HS-27A (cell line): ENCODE measurements at regions not wholly inside any gene's neighbourhood (a gene's known extent, or its start where the extent isn't known, plus 50 kb on each side); places are given as distances from the start of the nearest gene placed in this dataset.

Experiments
- DNase-seq: peaks from one replicate; pipeline ENCODE4 v3.0.0-alpha.2; 2012; ENCODE audit warnings: low read depth, missing footprints

DNA sequence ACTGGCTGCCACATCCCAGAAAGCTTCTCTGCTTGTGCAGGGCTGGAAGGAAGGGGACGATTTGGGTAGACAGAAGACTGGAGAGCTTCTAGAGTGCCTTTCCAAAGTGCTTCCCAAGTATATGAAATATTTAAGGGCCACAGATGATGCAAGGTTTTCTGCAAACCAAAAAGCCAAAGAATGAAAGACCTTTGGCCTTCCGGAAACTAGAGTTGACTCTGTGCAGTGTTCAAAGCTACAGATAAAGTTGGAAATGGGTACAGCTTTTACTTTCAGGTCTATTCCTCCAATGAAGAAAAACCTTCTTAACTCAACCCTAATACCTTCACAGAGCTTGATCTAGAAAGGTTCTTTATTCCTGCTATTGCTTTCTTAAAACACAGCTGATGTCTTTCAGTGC lies 253.0 kb upstream of the KLHL29 start:
- no peak for DNase-seq

- no peak for DNase-seq
Measured at GRCh38 chr2:23132823-23133595, 252.0 kb upstream of the KLHL29 start.

GRCh38 chr2:23134726-23135125 lies 250.3 kb upstream of the KLHL29 start:
- no peak for DNase-seq

DNA sequence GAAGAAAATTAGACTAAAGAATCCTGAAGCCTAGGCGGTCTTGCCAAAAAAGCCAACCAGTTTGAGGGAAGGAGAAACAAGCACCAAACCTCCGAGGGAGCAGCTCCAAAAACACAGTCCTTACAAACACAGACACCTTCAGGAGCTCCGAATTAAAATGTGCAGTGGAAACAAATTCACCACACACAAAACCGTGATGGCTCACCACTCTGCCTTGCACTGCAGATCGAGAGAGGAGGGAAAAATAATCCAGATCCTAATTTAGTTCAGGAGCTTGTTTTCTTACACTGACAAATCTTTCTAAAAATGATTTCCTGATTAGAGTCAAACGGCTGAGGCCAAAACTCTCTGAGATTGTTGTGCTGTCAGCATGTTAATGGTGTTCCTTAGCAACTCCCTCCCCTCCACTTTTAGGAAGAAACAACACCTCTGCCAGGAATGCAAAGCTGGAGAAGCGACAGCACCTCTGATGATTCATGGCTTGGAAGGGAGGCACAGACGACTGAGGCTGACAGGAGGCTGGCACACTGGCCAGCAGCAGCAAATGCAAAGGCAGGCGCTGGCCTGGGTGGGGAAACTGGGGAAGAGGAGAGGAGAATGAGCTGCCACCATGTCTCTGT lies 249.4 kb upstream of the KLHL29 start:
- no peak for DNase-seq

DNA sequence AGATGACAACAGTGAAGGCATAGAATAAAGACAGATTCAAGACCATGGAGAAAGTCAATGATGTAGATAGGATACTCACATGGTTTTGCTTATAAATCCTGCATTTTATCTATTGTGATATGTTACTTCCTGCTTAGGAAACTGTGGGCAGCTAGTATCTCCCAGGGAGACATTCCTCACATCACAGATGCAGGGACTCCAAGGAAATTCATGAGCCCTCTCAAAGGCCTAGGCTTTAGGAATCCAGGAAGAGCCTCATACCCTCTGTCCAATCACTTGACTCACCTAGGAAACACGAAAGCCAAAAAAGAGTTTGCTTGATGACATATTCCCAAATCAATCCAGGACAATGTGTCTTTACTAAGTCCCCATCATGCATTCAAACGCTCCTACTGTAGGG lies 247.8 kb upstream of the KLHL29 start:
- no peak for DNase-seq

GRCh38 chr2:23138701-23139100 lies 246.3 kb upstream of the KLHL29 start:
- DNase-seq = no peak

DNA sequence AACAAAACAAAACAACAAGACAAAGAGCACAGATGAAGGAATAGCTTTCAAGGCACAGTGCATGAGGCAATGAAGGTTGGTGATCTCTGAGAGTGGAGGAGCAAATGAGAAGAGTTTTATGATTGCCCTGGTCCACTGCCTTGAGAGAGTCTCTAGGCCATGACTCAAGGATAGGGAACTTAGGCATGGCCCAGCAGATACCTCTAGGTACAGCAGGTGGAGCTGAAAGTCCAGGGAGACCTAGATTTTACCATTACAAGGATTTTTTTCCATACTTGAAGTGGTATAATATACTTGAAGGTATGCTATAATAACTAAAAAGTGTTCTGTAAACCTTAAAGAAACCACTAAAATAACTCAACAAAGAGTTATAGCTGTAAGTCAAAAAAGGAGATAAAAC lies 239.5 kb upstream of the KLHL29 start:
- DNase-seq = no peak

- DNase-seq = no peak
Measured at GRCh38 chr2:23146011-23146410, 239.0 kb upstream of the KLHL29 start.

DNA sequence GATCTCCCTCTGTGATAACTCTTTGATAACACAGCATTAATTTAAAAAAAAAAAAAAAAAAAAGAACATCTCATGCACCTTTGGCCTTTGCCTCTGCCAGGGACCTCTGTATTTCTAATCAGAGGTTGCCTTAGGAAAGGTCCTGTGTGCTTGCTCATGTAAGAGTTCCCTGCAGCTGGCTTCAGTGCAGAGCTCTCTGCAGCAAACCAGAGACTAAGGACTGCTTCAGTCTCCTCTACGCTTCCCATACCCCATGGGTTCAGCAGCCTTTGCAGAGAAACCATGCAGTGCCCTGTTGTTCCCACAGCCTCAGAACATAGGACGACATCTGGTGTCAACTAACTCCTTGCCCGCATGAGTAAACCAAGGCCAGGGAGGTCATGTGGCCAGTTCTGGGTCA lies 236.6 kb upstream of the KLHL29 start:
- DNase-seq = no peak

GRCh38 chr2:23149777-23150176 lies 235.2 kb upstream of the KLHL29 start:
- DNase-seq = no peak

GRCh38 chr2:23153484-23153883 lies 231.5 kb upstream of the KLHL29 start:
- DNase-seq = no peak

GRCh38 chr2:23155022-23155421 lies 230.0 kb upstream of the KLHL29 start:
- no peak for DNase-seq

DNA sequence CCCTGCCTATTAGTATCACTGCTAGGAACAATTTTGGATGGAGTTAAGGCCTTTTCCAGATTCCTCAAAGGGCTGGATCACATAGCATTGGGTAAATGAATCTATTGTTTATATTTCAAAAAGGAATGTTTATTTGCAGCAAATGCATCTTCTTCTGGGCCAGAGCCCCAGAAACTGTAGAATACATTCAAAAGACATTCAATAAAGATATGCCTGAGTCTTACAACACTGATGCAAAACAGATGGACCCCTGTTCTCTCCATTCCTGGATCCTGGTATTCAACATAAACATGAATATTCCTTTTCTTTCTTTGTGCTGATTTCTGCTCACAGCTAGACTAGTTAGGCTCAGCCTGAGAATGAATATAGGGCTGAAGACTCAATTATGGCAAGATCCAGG lies 227.2 kb upstream of the KLHL29 start:
- no peak for DNase-seq

- DNase-seq = no peak
Measured at GRCh38 chr2:23158306-23158705, 226.7 kb upstream of the KLHL29 start.

DNA sequence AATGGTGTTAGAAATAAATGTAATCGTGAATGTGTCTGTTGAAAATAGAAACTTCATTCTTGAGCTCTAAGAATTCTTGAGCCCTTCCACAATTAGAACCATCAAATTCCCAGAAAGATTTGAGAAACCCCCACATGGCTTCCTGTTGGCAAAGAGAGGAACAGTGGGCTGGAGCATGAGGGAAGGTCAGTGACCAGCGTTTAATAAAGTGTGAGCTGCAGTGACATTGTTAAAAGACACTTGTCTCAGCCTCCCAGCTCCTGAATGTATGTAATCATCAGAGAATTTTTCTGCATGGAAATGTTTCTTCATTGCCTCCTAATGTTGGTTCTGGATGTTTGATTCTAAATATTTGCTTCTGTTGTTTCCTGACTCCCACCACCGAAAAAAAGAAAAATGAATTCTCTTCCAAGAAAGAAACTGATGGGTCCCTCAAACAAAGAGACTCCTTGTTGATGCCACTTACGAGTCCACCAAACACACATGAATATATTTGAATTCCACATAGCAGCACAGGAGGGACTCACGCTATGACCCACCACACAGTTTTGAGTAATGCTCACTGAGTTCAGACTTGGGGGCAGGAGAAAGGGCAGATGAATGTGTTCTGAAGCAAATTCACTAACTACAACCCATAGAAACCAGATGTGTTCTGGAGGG lies 225.1 kb upstream of the KLHL29 start:
- no peak for DNase-seq

DNA sequence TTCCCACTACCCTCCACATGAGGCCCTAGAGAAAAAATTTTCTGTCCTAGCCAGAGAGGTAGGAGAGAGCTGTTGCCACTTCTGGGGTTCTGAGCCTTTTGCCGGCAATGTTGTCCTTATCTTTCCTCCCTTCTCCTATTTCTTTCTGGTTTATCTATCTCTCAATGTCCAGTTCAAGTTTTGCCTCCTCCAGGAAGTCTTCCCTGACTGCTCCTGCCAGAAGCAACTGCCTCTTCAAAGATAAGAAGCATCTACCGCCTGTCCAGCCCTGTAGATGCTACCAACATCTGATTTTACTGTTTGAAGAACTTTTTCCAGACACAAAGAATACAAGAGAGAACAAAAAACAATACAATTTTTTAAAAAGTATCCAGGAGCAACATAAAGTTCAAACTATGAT lies 220.8 kb upstream of the KLHL29 start:
- DNase-seq = no peak

DNA sequence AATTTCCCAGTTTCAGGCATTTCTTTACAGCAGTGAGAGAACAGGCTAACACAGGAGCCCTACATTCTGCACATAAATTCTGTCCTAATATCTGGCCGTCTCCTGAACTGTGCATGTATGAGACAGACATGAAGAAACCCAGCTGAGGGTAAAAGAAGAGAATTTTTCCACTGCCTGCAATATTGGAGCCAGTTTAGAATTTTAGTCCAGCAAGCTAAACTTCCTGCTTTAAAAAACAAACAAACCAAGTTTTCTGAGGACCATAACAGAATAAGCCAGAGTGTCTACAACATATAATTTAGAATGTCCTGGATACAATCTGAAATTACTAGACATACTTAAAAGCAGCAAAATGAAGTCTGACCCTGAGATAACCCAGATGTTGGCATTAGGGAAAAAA lies 215.1 kb upstream of the KLHL29 start:
- DNase-seq = no peak

- DNase-seq = no peak
Measured at GRCh38 chr2:23171108-23171507, 213.9 kb upstream of the KLHL29 start.

DNA sequence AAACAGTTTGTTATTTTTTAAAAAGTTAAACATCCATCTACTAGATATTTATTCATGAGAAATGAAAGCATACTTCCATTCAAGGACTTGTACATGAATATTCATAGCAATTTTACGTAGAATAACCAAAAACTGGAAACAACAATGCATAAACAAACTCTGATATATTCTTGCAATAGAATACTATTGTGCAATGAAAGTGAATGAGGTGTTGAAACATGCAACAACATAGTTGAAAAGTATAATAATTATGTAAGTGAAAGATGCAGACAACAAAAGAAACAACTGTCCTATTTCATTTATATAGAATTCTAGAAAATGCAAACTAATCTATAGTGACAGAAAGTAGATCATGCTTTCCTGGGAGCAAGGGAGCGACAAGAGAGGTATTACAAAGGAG lies 206.6 kb upstream of the KLHL29 start:
- no peak for DNase-seq

DNA sequence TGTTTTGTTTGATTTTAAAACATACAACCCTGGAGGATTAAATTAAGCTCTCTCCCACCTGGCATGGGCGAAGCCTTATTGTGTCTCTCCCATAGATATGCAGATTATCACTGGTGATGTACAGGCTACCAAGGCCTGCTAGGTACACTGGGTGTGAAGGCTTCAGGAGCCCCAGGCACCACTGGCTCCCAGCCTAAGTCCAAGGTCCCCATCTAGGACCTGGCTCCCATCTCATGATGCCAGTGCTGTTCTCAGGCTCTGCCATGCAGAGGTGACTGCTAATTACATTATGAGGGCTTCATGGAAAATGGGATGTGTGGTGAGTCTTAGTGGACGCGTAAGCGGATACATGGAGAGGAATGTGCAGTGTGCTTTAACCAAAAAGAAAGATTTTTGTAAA lies 201.2 kb upstream of the KLHL29 start:
- no peak for DNase-seq

DNA sequence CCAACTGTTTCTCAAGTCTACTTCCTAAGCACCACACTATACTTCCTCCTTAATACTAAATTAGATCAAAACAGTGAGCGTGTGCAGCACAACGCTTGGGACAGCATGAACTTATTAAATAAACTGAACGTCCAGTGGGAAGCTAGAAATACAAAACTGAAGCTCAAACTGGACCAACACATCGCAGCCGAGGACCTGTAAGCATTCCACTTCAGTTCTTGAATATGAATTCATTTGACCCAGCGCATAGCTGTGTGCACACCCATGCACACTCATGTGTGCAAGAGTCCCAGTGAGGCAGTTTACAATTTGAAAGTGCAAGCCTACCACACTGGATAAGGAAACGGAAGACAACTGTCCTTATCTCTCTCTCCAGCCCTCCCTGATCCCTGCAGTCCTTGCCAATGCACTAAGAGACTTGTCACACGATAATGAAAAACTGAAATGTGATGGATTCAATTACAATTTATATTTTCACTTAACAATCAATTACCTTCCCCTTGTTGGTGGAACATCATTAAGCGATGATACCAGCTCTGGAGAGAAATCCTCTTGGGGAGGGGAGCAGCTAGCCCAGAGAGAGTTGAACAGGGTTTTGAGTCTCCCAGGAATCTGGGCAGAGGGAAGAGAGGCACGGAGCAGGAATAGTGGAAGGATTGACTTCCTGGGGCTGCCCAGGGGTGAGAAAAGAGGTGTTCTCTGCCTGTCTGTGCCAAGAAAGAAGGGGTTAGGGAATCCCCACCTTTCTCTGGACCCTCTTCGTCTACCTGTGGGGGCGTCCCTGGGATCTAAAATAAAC lies 186.5 kb upstream of the KLHL29 start:
- DNase-seq = no peak

GRCh38 chr2:23199115-23199918 lies 185.7 kb upstream of the KLHL29 start:
- DNase-seq = peak; percentile 19
